HL-60 (cell line): ENCODE measurements at regions not wholly inside any gene's neighbourhood (a gene's known extent, or its start where the extent isn't known, plus 50 kb on each side); places are given as distances from the start of the nearest gene placed in this dataset.

Source experiments
- DNase-seq, 2 experiments: peaks; one replicate each; pipeline ENCODE4 v3.0.0-alpha.2; 2010 to 2020; ENCODE audit warnings: low read depth in 1 of 2, low spot score in 1 of 2
- H3K27ac ChIP-seq: fragments of 250-450 bp; sonication (Bioruptor Pico); replicated peaks from 2 replicates; pipeline ENCODE4 v1.5.1; 2020; ENCODE audit warnings: mild to moderate bottlenecking, moderate library complexity
- H3K27me3 ChIP-seq: fragments of 250-450 bp; sonication (Bioruptor Pico); 2 replicates; pipeline ENCODE4 v1.5.1; 2021; ENCODE audit warnings: mild to moderate bottlenecking, moderate library complexity; ENCODE audit not compliant: insufficient read depth, poor library complexity, severe bottlenecking
- H3K4me3 ChIP-seq: replicated peaks from 2 replicates; pipeline ENCODE4 v1.5.1; 2011; ENCODE audit warnings: mild to moderate bottlenecking, control low read depth, low read length; ENCODE audit not compliant: insufficient read depth
- GABPA ChIP-seq: IDR thresholded peaks from 2 replicates; pipeline ENCODE4 v1.6.1; 2012; ENCODE audit warnings: low read depth
- POLR2AphosphoS5 ChIP-seq: IDR thresholded peaks from 2 replicates; pipeline ENCODE4 v1.6.1; 2012; ENCODE audit warnings: low read depth
- SPI1 ChIP-seq: IDR thresholded peaks from 2 replicates; pipeline ENCODE4 v1.6.1; 2012; ENCODE audit warnings: low read depth, mild to moderate bottlenecking, borderline replicate concordance
- TF ChIP-seq, protein P1 (sequence below): IDR thresholded peaks from one replicate; pipeline ENCODE4 v1.5.1; 2011; ENCODE audit warnings: low read length, control low read depth, inconsistent platforms; ENCODE audit not compliant: insufficient read depth
- TF ChIP-seq, protein P2 (sequence below): IDR thresholded peaks from 2 replicates; pipeline ENCODE4 v1.6.1; 2012; ENCODE audit warnings: low read depth; ENCODE audit not compliant: insufficient replicate concordance

DNA sequence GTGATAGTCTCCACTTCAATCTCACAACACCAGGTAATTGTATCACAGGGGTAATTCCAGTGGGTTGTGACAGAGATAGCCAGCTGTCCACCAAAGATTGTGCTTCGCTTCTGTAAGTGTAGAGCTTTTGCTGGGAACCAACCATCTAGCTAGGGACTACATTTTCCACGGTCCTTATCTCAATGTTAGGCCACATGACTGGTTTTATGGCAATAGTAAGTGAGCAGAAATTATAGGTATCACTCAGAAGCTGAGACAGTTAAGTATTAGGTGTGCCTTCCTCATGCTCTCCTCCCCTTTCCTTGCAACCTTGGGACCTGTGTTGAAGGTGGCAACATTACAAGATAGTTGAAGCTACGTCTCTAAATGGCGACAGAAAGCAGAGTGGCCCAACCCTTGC is 108.8 kb upstream of the NALF2 start:
- no peak overlapping the region for H3K27ac ChIP-seq
- DNase-seq = no peak
- H3K4me3 ChIP-seq = no peak overlapping the region
- H3K27me3 ChIP-seq = no peaks in the 10 kb centered on the region
- no peak for TF ChIP-seq POLR2AphosphoS5
- TF ChIP-seq, protein P1, sequence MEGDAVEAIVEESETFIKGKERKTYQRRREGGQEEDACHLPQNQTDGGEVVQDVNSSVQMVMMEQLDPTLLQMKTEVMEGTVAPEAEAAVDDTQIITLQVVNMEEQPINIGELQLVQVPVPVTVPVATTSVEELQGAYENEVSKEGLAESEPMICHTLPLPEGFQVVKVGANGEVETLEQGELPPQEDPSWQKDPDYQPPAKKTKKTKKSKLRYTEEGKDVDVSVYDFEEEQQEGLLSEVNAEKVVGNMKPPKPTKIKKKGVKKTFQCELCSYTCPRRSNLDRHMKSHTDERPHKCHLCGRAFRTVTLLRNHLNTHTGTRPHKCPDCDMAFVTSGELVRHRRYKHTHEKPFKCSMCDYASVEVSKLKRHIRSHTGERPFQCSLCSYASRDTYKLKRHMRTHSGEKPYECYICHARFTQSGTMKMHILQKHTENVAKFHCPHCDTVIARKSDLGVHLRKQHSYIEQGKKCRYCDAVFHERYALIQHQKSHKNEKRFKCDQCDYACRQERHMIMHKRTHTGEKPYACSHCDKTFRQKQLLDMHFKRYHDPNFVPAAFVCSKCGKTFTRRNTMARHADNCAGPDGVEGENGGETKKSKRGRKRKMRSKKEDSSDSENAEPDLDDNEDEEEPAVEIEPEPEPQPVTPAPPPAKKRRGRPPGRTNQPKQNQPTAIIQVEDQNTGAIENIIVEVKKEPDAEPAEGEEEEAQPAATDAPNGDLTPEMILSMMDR = no peak

DNA sequence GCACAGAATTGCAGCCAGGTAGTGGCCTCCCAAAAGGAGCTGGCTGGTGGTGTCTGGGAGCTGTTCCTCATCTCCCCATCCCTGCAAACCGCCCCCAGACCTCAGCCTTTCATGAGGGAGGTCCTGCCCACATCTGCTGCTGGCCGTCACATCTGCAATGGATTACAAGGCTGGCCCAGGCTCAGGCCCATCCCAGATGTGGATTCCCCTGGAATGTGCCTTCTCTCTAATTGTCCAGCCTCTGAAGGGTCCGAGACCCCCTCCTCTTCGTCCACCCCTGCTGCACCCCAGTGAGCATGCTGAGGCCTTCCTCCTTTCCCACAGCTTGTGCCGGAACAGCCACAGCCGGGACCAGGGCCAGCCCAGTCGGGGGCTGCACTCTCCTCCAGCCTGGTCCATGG is 115.0 kb upstream of the NALF2 start:
- no peaks in the 10 kb centered on the region for H3K27me3 ChIP-seq
- TF ChIP-seq, protein P2, sequence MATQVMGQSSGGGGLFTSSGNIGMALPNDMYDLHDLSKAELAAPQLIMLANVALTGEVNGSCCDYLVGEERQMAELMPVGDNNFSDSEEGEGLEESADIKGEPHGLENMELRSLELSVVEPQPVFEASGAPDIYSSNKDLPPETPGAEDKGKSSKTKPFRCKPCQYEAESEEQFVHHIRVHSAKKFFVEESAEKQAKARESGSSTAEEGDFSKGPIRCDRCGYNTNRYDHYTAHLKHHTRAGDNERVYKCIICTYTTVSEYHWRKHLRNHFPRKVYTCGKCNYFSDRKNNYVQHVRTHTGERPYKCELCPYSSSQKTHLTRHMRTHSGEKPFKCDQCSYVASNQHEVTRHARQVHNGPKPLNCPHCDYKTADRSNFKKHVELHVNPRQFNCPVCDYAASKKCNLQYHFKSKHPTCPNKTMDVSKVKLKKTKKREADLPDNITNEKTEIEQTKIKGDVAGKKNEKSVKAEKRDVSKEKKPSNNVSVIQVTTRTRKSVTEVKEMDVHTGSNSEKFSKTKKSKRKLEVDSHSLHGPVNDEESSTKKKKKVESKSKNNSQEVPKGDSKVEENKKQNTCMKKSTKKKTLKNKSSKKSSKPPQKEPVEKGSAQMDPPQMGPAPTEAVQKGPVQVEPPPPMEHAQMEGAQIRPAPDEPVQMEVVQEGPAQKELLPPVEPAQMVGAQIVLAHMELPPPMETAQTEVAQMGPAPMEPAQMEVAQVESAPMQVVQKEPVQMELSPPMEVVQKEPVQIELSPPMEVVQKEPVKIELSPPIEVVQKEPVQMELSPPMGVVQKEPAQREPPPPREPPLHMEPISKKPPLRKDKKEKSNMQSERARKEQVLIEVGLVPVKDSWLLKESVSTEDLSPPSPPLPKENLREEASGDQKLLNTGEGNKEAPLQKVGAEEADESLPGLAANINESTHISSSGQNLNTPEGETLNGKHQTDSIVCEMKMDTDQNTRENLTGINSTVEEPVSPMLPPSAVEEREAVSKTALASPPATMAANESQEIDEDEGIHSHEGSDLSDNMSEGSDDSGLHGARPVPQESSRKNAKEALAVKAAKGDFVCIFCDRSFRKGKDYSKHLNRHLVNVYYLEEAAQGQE = no peak
- TF ChIP-seq, protein P1 = no peak
- no peak for TF ChIP-seq POLR2AphosphoS5
- TF ChIP-seq GABPA = no peak
- no peak for TF ChIP-seq SPI1
- DNase-seq = no peak

DNA sequence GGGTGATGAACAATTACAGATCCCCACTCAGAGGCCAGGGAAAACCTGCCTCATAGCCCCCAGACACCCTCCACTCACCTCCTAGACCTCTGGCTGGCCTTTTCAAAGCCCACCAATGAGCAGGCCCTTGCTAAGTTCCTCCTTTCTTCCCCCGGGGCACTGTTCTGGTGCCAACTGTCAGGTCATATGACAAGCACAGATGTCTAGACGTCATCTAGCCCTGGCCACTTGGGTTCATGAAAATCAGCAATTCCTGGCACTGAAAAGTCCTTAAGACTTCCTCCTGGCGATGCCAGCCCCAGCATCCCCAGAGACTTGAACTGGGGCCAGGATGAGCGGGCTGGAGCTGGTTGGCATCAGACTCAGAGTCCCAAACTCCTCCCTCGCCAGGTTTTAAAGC is 115.6 kb upstream of the NALF2 start:
- Histone ChIP-seq H3K4me3 (no peak overlapping the region), H3K27ac (no peak overlapping the region), H3K27me3 (no peaks in the 10 kb centered on the region)
- no peak for TF ChIP-seq POLR2AphosphoS5
- no peak for TF ChIP-seq GABPA
- TF ChIP-seq, protein P2 = no peak
- TF ChIP-seq, protein P1 = no peak
- no peak for TF ChIP-seq SPI1
- no peak for DNase-seq

More for the DNA sequence above, 115.0 kb upstream of the NALF2 start:
- Histone ChIP-seq H3K27ac (no peak overlapping the region), H3K4me3 (no peak overlapping the region)
